ENCODE measurements at regions not wholly inside any gene's neighbourhood (a gene's known extent, or its start where the extent isn't known, plus 50 kb on each side); places are given as distances from the start of the nearest gene placed in this dataset.

DNA sequence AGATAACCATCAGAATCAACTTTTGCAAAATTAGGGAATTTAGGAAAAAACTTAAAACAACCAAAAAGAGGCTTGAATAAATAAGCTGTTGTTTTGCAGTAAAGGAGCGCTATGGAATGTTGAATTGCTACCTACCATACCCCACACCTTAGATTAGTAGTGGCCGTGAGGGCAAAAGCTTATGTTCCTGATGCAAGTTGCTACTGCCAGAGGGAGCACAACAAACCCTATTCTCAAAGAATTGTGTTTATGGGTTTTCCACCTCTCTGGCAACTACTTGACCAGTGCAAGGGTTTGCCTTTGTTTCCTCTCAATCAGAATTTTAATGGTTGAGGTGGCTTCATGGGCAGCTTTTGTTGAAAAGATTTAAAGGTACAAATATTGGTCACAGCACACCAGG lies 268.1 kb downstream of the LAS1L start:
- TF ChIP-seq, protein P1, sequence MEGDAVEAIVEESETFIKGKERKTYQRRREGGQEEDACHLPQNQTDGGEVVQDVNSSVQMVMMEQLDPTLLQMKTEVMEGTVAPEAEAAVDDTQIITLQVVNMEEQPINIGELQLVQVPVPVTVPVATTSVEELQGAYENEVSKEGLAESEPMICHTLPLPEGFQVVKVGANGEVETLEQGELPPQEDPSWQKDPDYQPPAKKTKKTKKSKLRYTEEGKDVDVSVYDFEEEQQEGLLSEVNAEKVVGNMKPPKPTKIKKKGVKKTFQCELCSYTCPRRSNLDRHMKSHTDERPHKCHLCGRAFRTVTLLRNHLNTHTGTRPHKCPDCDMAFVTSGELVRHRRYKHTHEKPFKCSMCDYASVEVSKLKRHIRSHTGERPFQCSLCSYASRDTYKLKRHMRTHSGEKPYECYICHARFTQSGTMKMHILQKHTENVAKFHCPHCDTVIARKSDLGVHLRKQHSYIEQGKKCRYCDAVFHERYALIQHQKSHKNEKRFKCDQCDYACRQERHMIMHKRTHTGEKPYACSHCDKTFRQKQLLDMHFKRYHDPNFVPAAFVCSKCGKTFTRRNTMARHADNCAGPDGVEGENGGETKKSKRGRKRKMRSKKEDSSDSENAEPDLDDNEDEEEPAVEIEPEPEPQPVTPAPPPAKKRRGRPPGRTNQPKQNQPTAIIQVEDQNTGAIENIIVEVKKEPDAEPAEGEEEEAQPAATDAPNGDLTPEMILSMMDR (IDR thresholded peaks at IDR 0.05): no peak
- TF ChIP-seq POLR2A (IDR thresholded peaks at IDR 0.05): no peak
- no peak for TF ChIP-seq POLR2AphosphoS5 (IDR thresholded peaks at IDR 0.05)

Measured in breast epithelium (tissue), 3 donors.